ENCODE measurements at regions not wholly inside any gene's neighbourhood (a gene's known extent, or its start where the extent isn't known, plus 50 kb on each side); places are given as distances from the start of the nearest gene placed in this dataset.

DNA sequence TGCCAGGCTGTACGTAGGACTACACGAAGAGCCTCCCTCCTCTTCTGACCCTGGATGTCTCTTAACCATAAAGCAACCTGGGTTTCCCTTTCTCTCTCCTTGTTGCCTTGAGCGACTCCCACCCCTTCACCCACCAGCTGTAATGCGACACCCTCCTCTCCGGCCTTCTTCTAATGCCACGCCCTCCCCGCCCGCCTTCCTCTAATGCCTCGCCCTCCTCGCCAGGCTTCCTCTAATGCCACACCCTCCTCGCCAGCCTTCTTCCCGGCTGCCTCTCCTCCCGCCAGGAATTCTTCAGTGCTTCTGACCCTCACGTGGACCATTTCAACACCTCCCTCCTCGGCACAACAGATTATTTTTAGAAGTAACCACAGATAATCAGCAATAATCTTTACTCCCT, 348.5 kb upstream of the SHH start:
- H3K36me3 ChIP-seq (ENCODE audit: control insufficient read depth in 2 of 2, extremely low read depth in 1 of 2, insufficient read depth in 2 of 2, low read length in 2 of 2): no peaks in the 10 kb centered on the region
- H3K4me3 ChIP-seq (replicated peaks in 1 of 3; ENCODE audit: insufficient read depth in 1 of 3, low read depth in 1 of 3, low read length in 3 of 3): no peak overlapping the region
- no peaks in the 10 kb centered on the region for H3K4me1 ChIP-seq (ENCODE audit: control insufficient read depth, extremely low read depth, insufficient read depth, low read length)
- H3K27ac ChIP-seq (ENCODE audit: insufficient read depth, low read depth, low read length): no peak overlapping the region
- no peaks in the 10 kb centered on the region for H4K20me1 ChIP-seq (replicated peaks; ENCODE audit: control insufficient read depth, extremely low read depth, insufficient read depth, low read length)
- no peak overlapping the region for H3K9ac ChIP-seq (replicated peaks; ENCODE audit: extremely low read depth, insufficient read depth, low read length)
- DNase-seq (ENCODE audit: low read depth, low spot score) (no peak), FAIRE-seq (no peak)
- H3K9me1 ChIP-seq (replicated peaks; ENCODE audit: control insufficient read depth, extremely low read depth, insufficient read depth, low read length): no peaks in the 10 kb centered on the region
- dilution Hi-C loops (cut with MboI; ENCODE audit: extremely low pct_ligation_motif_present, low sequenced_read_pairs) (no loop called here), intact Hi-C loops (cut with micrococcal nuclease) (no loop called here)
- ChIA-PET POLR2A (no interaction called here), CTCF (no interaction called here)
- no peaks in the 10 kb centered on the region for H3K79me2 ChIP-seq (ENCODE audit: control insufficient read depth, insufficient read depth, low read length)
- no peak overlapping the region for H3K4me2 ChIP-seq (ENCODE audit: insufficient read depth, low read length)
- no TSS peak for BruUV-seq (replicated peaks)
- no peak overlapping the region for H2AFZ ChIP-seq (ENCODE audit: low read depth, low read length)
- TF ChIP-seq POLR2AphosphoS5 (IDR thresholded peaks at IDR 0.05; ENCODE audit: insufficient read depth, low read depth, low read length) (no peak), POLR2A (IDR thresholded peaks at IDR 0.05; ENCODE audit: low read depth, low read length) (no peak), MYC (IDR thresholded peaks at IDR 0.05; ENCODE audit: low read depth, low read length) (no peak), GATA2 (IDR thresholded peaks at IDR 0.05; ENCODE audit: insufficient read depth, insufficient read length, low read depth, low read length) (no peak), FOS (IDR thresholded peaks at IDR 0.05; ENCODE audit: borderline replicate concordance, insufficient read depth, low read length) (no peak), JUN (IDR thresholded peaks at IDR 0.05; ENCODE audit: borderline replicate concordance, insufficient read depth, insufficient read length, low read depth) (no peak), EZH2 (IDR thresholded peaks at IDR 0.05; ENCODE audit: borderline replicate concordance, low read depth, low read length, severe bottlenecking) (no peak)
- TF ChIP-seq, protein P1, sequence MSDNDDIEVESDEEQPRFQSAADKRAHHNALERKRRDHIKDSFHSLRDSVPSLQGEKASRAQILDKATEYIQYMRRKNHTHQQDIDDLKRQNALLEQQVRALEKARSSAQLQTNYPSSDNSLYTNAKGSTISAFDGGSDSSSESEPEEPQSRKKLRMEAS (IDR thresholded peaks at IDR 0.05; ENCODE audit: insufficient read depth, insufficient read length): no peak
- TF ChIP-seq, protein P2, sequence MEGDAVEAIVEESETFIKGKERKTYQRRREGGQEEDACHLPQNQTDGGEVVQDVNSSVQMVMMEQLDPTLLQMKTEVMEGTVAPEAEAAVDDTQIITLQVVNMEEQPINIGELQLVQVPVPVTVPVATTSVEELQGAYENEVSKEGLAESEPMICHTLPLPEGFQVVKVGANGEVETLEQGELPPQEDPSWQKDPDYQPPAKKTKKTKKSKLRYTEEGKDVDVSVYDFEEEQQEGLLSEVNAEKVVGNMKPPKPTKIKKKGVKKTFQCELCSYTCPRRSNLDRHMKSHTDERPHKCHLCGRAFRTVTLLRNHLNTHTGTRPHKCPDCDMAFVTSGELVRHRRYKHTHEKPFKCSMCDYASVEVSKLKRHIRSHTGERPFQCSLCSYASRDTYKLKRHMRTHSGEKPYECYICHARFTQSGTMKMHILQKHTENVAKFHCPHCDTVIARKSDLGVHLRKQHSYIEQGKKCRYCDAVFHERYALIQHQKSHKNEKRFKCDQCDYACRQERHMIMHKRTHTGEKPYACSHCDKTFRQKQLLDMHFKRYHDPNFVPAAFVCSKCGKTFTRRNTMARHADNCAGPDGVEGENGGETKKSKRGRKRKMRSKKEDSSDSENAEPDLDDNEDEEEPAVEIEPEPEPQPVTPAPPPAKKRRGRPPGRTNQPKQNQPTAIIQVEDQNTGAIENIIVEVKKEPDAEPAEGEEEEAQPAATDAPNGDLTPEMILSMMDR (IDR thresholded peaks at IDR 0.05; ENCODE audit: extremely low read depth in 1 of 2, insufficient read depth in 1 of 2, low read depth in 1 of 2, low read length in 2 of 2): no peak
- no peaks in the 10 kb centered on the region for H3K9me3 ChIP-seq (replicated peaks; ENCODE audit: control insufficient read depth, insufficient read depth, low read length)
- no peaks in the 10 kb centered on the region for H3K27me3 ChIP-seq (ENCODE audit: control insufficient read depth in 2 of 2, insufficient read depth in 2 of 2, low read length in 2 of 2)
